Transverse colon (tissue), 4 donors: ENCODE measurements at regions not wholly inside any gene's neighbourhood (a gene's known extent, or its start where the extent isn't known, plus 50 kb on each side); places are given as distances from the start of the nearest gene placed in this dataset.

Experiments
- DNase-seq: peaks from one replicate; pipeline ENCODE4 v3.0.0-alpha.2; 2019
- H3K27ac ChIP-seq, 4 donors: fragments of 200-600 bp; sonication (generic); 2 replicates each; pipeline ENCODE4 v1.5.1; 2016 to 2018; ENCODE audit warnings: inconsistent platforms in 4 of 4
- H3K27me3 ChIP-seq: fragments of 200-600 bp; sonication (generic); 2 replicates; pipeline ENCODE4 v1.5.1; 2017; ENCODE audit warnings: inconsistent platforms
- H3K36me3 ChIP-seq, 4 donors: fragments of 200-600 bp; sonication (generic); 2 replicates each; pipeline ENCODE4 v1.5.1; 2017 to 2019; ENCODE audit warnings: inconsistent platforms in 4 of 4
- H3K4me1 ChIP-seq, 4 donors: fragments of 200-600 bp; sonication (generic); 2 replicates each; pipeline ENCODE4 v1.5.1; 2017 to 2020; ENCODE audit warnings: inconsistent platforms in 4 of 4
- H3K4me3 ChIP-seq, 4 donors: fragments of 200-600 bp; sonication (generic); 1 replicate in 1 of 4; 2 replicates in 3 of 4; pipeline versions ENCODE4 v1.5.1 to v1.6.1; 2017 to 2019; ENCODE audit warnings: inconsistent platforms in 4 of 4
- H3K9me3 ChIP-seq, 2 donors: fragments of 200-600 bp; sonication (generic); 2 replicates each; pipeline ENCODE4 v1.5.1; 2017 to 2019; ENCODE audit warnings: inconsistent platforms in 2 of 2
- CTCF ChIP-seq, 5 experiments: fragments of 200-600 bp in 3 of 5; fragments of 450-650 bp in 2 of 5; sonication (generic) in 3 of 5; IDR thresholded peaks; 1 replicate in 2 of 5; 2 replicates in 3 of 5; pipeline ENCODE4 v1.5.1; 2016 to 2017; ENCODE audit warnings: antibody characterized with exemption in 5 of 5, inconsistent platforms in 3 of 5, mild to moderate bottlenecking in 2 of 5, moderate library complexity in 1 of 5
- EP300 ChIP-seq: sonication (generic); formaldehyde crosslinking; IDR thresholded peaks from one replicate; pipeline ENCODE4 v1.6.1; 2017; ENCODE audit warnings: antibody characterized with exemption, low read depth
- POLR2A ChIP-seq: fragments of 450-650 bp; IDR thresholded peaks from one replicate; pipeline ENCODE4 v1.6.1; 2016; ENCODE audit warnings: antibody characterized with exemption, mild to moderate bottlenecking, moderate library complexity
- POLR2AphosphoS5 ChIP-seq, 3 donors: sonication (generic); formaldehyde crosslinking; IDR thresholded peaks; one replicate each; pipeline ENCODE4 v1.6.1; 2016; ENCODE audit warnings: antibody characterized with exemption in 3 of 3
- WGBS, 2 donors: methylation state at CpG; one replicate each; pipeline ENCODE4 v1.1.5; 2018; ENCODE audit warnings: low coverage in 1 of 2; 5-methylcytosine and 5-hydroxymethylcytosine counted together
- in situ Hi-C, 4 donors: fragments of 200-750 bp; cut with MboI; loops; one replicate each; pipeline versions ENCODE4 v1.15.0 to v1.15.1; 2017; ENCODE audit warnings: low sequenced_read_pairs in 3 of 4, low pct_ligation_motif_present in 1 of 4, low pct_unique_long_range_greater_than_20kb in 1 of 4
- intact Hi-C: fragments of 100-400 bp; cut with DNase I; formaldehyde crosslinking; loops from one replicate; pipeline ENCODE4 v1.15.1; 2023; ENCODE audit warnings: low total_unique reads

GRCh38 chr7:137165241-137165640, 178.3 kb downstream of the PTN start:
- WGBS, 2 donors, result 47 to 70% methylated on average over 3 of the region's 3 CpGs
- TF ChIP-seq EP300, result no peak
- H3K9me3 ChIP-seq, result peaks cover 0 to 1% of the 10 kb centered on the region in 2 donors
- in situ Hi-C loops (loop anchor here in 3 of 4 donors (25.0 kb wide), 2 partner anchors 297 to 422 kb away; no protein-coding TSS in a partner anchor), intact Hi-C loops (no loop called here)
- H3K4me3 ChIP-seq, result no peak overlapping the region
- no peaks in the 10 kb centered on the region for H3K36me3 ChIP-seq
- DNase-seq, result no peak
- no peaks in the 10 kb centered on the region for H3K4me1 ChIP-seq
- H3K27ac ChIP-seq, result no peak overlapping the region
- H3K27me3 ChIP-seq, result no peaks in the 10 kb centered on the region

- no peak for TF ChIP-seq EP300
- no peak for TF ChIP-seq POLR2AphosphoS5 (IDR thresholded peaks at IDR 0.05)
- TF ChIP-seq CTCF (IDR thresholded peaks at IDR 0.05), result no peak
- no peak for TF ChIP-seq POLR2A
- intact Hi-C loops, result no loop called here
- in situ Hi-C loops, result loop anchor here in 3 of 4 donors (25.0 kb wide), 2 partner anchors 298 to 423 kb away; no protein-coding TSS in a partner anchor
- H3K27me3 ChIP-seq, result no peaks in the 10 kb centered on the region
- peaks cover 0 to 3% of the 10 kb centered on the region in 2 donors for H3K9me3 ChIP-seq
- 90% methylated on average over 20 of the region's 21 CpGs; no CpG with 5 or more reads in 1 of the 2 donors for WGBS, 2 donors
- no peak overlapping the region for H3K27ac ChIP-seq
- no peaks in the 10 kb centered on the region for H3K4me1 ChIP-seq
- no peaks in the 10 kb centered on the region for H3K36me3 ChIP-seq
- DNase-seq, result no peak
- no peak overlapping the region for H3K4me3 ChIP-seq
Measured at GRCh38 chr7:137164251-137164650, 179.3 kb downstream of the PTN start.

- DNase-seq, result no peak
- intact Hi-C loops, result no loop called here
- H3K4me3 ChIP-seq, result no peak overlapping the region
- H3K27me3 ChIP-seq, result no peaks in the 10 kb centered on the region
- 71 to 72% methylated on average over 4 of the region's 4 CpGs for WGBS, 2 donors
- peaks cover 0 to 3% of the 10 kb centered on the region in 2 donors for H3K9me3 ChIP-seq
- in situ Hi-C loops, result loop anchor here in 3 of 4 donors (25.0 kb wide), 2 partner anchors 302 to 427 kb away; no protein-coding TSS in a partner anchor
- no peak overlapping the region for H3K27ac ChIP-seq
- TF ChIP-seq POLR2AphosphoS5 (IDR thresholded peaks at IDR 0.05) (no peak), CTCF (IDR thresholded peaks at IDR 0.05) (no peak), POLR2A (no peak), EP300 (no peak)
- H3K36me3 ChIP-seq, result no peaks in the 10 kb centered on the region
- no peaks in the 10 kb centered on the region for H3K4me1 ChIP-seq
Measured at GRCh38 chr7:137160236-137160635, 183.3 kb downstream of the PTN start.

GRCh38 chr7:137157256-137157655, 186.3 kb downstream of the PTN start:
- 88 to 89% methylated on average over 1 of the region's 1 CpG for WGBS, 2 donors

More at GRCh38 chr7:137157256-137157655, 186.3 kb downstream of the PTN start:
- Histone ChIP-seq H3K27me3 (no peaks in the 10 kb centered on the region), H3K4me1 (no peaks in the 10 kb centered on the region), H3K4me3 (no peak overlapping the region), H3K36me3 (no peaks in the 10 kb centered on the region), H3K9me3 (peaks cover 0 to 3% of the 10 kb centered on the region in 2 donors), H3K27ac (no peak overlapping the region)
- DNase-seq, result no peak
- in situ Hi-C loops, result loop anchor here in 3 of 4 donors (25.0 kb wide), 2 partner anchors 305 to 430 kb away; no protein-coding TSS in a partner anchor
- intact Hi-C loops, result no loop called here
- no peak for TF ChIP-seq CTCF (IDR thresholded peaks at IDR 0.05)
- no peak for TF ChIP-seq EP300
- no peak for TF ChIP-seq POLR2AphosphoS5 (IDR thresholded peaks at IDR 0.05)
- no peak for TF ChIP-seq POLR2A
